HG02759 (cell line): ENCODE measurements at regions not wholly inside any gene's neighbourhood (a gene's known extent, or its start where the extent isn't known, plus 50 kb on each side); places are given as distances from the start of the nearest gene placed in this dataset.

Experiments used
- ATAC-seq: cut with Tn5 transposase; IDR thresholded peaks from one replicate; pipeline ENCODE4 v1.9.1; 2021; ENCODE audit warnings: mild to moderate bottlenecking, moderate library complexity; ENCODE audit not compliant: unreplicated experiment

DNA sequence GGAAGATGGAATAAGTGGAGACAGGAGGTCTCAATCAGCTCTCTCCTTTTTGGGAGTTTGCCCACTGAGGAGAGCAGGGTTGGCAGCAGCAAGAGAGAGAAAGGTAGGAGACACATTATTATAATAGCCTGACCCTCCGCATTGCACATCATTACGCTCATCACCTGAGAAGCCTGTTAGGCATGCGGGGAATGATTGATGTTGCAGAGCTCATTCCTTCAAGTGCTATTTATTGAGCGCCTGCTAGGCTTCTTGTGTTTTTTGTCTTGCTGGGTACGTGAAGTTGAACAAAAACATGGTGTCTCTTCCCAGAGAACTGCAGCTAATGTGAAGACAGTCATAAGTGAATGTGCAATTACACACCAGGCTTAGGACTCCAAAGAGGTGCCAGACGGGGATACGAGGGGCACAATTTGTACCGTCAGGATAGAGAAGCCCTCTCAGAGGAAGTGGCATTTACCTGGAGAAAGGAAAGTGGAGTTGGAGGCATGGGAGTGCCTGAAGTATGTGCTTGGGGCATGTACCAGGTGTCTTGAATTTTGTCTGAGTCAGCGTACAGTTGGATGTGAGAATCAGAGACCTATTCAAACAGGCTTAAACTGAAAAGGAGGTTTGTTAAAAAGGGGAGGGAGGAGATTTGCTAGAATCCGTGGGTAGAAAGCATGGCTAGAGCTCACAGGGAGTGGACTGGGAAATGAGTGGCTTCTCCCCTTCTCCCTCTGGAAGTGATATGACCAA is 90.2 kb upstream of the SOD3 start:
- no peak for ATAC-seq

GRCh38 chr4:24713604-24714003 is 81.8 kb upstream of the SOD3 start:
- ATAC-seq: no peak

- ATAC-seq: no peak
Observed at GRCh38 chr4:24719615-24720014, 75.8 kb upstream of the SOD3 start.

- ATAC-seq: no peak
Observed at GRCh38 chr4:24720436-24720835, 74.9 kb upstream of the SOD3 start.

DNA sequence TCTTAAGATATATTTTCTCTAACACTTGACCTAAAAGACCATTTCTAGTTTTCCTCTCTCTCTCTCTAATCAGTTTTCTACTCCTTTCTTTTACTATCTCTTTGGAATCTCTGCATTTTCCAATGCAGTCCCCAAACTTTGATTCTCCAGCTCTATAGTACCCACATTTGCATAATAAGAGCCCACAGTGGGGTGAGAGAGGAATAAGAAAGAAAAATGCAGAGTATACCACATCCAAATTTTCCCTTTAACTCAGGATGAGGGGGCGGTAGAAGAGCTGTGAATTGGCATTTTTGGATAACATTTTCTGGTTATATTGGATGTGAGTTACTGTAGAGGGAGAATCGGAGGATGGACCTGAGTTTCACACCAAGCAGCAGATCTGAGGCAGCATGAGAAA is 74.4 kb upstream of the SOD3 start:
- ATAC-seq: no peak

- no peak for ATAC-seq
Observed at GRCh38 chr4:24722026-24722568, 73.3 kb upstream of the SOD3 start.

DNA sequence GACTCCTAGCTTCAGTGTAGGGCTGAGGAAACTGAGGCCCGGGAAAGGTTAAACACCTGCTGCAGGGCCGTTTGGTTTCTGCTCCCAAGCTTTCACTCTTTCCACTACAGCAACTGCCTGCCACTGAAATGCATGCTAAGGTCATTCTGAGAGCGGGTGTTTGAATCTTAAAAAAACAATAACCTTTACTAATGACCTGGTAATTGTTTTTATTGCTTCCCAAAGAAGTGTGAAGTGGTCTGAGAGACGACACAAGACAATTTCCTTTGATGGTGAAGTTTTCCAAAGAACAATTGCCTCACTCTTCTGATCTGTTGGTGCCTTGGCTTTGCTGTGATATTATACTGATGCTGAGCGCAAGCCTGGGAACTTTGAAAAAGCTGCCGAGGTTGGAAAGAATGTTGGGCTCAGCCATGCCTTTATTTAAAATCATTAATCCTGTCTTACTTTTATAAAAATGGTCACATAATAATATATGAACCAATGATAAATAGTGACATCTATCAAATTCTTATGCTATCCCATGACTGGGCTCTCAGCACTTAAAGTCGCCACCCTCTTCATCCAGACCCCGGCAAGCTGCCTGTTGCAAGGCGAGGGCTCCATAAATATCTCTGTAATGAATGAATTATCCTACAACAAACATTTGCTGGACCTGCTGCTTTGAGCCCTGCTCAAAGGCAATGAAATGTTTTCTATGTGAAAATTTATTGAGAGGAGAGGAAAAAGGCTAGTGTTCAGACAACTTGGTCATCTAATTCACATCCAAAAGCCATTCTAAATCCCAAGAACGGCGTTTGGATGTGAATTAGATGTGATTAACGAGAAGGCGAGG is 67.8 kb upstream of the SOD3 start:
- ATAC-seq: no peak

- ATAC-seq: no peak
Observed at GRCh38 chr4:24729119-24729730, 66.1 kb upstream of the SOD3 start.

DNA sequence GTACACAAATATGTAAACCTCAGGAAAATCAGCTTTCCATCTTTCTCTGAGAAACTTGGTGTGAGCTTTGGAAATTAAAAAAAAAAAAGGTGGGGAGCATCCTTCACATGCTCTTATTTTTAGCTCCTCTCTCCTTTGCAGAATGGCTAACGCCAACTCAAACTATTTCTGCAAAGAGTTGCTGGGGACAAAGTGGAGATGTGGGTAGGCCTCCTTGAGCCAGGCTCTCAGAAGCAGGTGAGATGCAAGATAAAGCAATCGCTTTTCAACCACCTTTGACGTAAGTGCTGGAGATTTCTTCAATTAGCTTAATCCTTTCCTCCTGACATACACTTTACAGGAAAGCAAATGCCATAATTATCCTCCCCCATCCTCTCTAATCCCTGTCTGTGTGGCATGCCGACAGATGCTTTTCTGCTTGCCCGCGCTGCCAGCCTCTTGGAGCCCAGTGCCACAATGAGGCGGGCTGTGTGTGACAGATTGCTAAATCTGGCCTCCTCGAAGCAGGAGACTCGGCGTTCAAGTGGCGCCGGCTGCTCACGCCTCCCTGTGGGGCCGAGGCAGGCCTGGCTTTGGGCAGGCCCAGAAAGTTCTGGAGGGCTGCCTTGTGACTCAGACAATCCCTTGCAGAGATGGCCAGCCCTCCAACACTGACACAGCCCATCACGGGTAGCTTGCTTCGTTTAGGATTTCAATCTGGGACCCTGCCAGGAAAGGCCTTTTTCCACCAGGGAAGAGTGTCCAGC is 64.9 kb upstream of the SOD3 start:
- ATAC-seq: no peak

DNA sequence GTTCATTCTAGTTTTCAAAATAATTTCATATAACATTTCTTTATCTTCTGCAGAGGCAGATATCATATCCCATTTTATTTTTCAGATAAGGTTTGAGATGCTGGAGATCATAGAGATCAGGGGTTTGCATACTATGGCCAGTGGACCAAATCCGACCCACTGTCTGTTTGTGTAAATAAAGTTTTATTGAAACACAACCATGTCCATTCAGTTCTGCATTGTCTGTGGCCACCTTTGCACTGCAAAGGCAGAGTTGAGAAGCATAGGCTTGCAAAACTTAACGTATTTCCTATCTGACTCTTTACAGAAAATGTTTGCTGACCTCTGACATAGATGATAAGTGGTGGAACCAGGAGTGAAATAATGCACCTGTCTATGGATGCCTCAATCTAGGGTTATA is 63.9 kb upstream of the SOD3 start:
- no peak for ATAC-seq

GRCh38 chr4:24734511-24734910 is 60.9 kb upstream of the SOD3 start:
- no peak for ATAC-seq

DNA sequence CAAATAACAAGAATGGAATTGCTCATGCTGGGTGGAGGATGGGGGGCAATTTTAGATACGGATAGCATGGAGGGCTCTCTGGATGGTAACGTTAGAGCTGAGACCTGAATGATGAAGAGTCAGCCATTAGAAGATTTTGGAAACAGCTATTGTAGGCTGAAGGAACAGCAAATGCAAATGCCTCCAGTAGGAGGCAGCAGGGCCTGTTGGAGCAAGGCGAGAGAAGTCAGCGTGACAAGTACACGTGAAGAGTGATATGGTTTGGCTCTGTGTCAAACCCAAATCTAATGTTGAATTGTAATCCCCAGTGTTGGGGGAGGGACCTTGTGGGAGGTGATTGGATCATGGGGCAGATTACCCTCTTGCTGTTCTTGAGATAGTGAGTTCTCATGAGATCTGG is 59.3 kb upstream of the SOD3 start:
- ATAC-seq: no peak

DNA sequence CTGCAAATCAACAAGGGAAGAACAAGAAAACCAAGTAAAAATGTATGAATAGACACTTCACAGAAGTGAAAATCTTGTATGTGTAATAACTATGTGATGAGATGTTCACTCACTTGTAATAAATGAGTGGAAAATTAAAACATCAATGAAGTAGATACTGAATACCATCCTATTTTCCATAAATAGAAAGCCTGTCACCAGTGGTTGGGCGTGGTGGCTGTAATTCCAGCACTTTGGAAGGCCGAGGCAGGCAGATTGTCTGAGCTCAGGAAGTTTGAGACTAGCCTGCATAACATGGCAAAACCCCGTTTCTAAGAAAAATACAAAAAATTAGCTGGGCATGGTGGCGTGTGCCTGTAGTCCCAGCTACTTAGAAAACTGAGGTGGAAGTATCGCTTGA is 53.5 kb upstream of the SOD3 start:
- ATAC-seq: no peak

- ATAC-seq: no peak
Observed at GRCh38 chr4:24742335-24742734, 53.0 kb upstream of the SOD3 start.

DNA sequence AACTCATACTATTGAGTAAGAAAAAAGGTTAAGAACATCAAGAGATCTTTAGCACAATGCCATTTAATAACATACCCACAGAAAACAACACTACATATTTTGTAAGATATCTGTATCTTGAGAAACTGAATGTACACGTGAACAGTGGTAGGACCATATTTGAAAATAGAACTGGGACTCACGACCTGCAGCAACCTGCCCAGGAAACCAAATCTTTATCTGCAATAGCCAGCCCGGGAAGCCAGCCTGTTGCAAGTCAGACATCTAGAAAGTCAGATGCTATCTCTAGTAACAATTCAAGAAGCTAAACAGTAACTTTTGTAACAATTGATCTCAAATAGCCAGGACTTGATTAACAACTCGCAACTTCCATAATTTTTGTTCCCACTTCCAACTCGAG is 52.6 kb upstream of the SOD3 start:
- no peak for ATAC-seq

DNA sequence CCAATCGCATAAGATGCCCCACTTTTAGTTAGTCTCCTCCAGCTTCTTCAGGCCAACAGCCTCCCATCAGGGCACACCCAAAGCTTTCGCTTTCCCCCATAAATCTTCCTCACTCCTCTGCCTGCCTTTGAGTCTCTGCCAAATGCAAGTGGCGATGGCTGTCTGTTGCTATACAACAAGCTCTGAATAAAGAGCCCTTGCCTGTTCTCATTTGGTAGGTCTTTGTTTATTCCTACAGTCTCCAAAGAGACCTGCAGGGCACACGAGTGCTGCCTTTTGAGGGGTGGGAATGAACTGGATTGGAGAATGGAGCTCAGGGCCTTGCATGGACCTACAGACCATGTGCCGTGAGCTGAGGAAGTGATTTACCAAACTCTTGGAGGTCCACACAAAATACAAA is 52.2 kb upstream of the SOD3 start:
- ATAC-seq: no peak

DNA sequence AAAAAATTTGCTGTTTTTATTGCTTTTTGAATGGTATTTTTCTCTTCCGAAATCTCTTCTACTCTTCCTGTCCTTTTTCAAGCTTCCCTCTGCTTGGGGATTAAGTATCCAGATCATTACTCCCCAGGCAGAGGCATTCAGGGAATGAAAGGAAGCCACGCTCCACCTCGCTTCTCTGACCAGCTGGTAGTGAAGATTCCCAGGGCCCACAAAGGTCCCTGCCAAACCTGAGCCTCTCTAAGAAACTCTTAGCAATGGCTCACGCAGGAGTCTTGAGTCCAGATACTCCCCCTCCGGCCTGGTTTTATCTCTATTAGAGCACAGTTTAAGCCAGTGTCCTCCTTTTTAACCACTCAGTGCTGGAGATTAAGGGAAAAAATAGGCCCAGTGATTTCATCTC is 51.4 kb upstream of the SOD3 start:
- ATAC-seq: no peak

GRCh38 chr4:24745172-24745895 is 50.0 kb upstream of the SOD3 start:
- ATAC-seq: no peak
